Karpas-422 (cell line): ENCODE measurements at regions not wholly inside any gene's neighbourhood (a gene's known extent, or its start where the extent isn't known, plus 50 kb on each side); places are given as distances from the start of the nearest gene placed in this dataset.
A peak's percentile ranks its signal among the peaks of the same experiment; 100 is the strongest.

ENCODE experiments used
- DNase-seq: peaks from one replicate; pipeline ENCODE4 v3.0.0-alpha.2; 2015
- H2AFZ ChIP-seq: fragments of 200-600 bp; sonication (generic); 2 replicates; pipeline ENCODE4 v1.6.1; 2014; ENCODE audit warnings: antibody characterized with exemption, low read length, mixed read lengths
- H3K27ac ChIP-seq: fragments of 200-600 bp; sonication (generic); 2 replicates; pipeline ENCODE4 v1.5.1; 2014; ENCODE audit warnings: mild to moderate bottlenecking, low read length, moderate library complexity
- H3K27me3 ChIP-seq: fragments of 200-600 bp; sonication (generic); 2 replicates; pipeline ENCODE4 v1.6.1; 2014; ENCODE audit warnings: low read length, mixed read lengths
- H3K36me3 ChIP-seq: fragments of 200-600 bp; sonication (generic); 2 replicates; pipeline ENCODE4 v1.6.1; 2014; ENCODE audit warnings: low read length, mixed read lengths; ENCODE audit not compliant: insufficient read depth
- H3K4me1 ChIP-seq: fragments of 200-600 bp; sonication (generic); 2 replicates; pipeline ENCODE4 v1.6.1; 2014; ENCODE audit warnings: mild to moderate bottlenecking, low read length, mixed read lengths
- H3K4me2 ChIP-seq: fragments of 200-600 bp; sonication (generic); 2 replicates; pipeline ENCODE4 v1.6.1; 2014; ENCODE audit warnings: low read length, low read depth, mild to moderate bottlenecking; ENCODE audit not compliant: poor library complexity, severe bottlenecking
- H3K4me3 ChIP-seq: fragments of 200-600 bp; sonication (generic); 2 replicates; pipeline ENCODE4 v1.5.1; 2014; ENCODE audit warnings: mild to moderate bottlenecking, antibody characterized with exemption, low read length, mixed read lengths
- H3K79me2 ChIP-seq: fragments of 200-600 bp; sonication (generic); 2 replicates; pipeline ENCODE4 v1.6.1; 2014; ENCODE audit warnings: mild to moderate bottlenecking, low read length, mixed read lengths
- H3K9ac ChIP-seq: fragments of 200-600 bp; sonication (generic); 2 replicates; pipeline ENCODE4 v1.6.0; 2014; ENCODE audit warnings: low read length
- H3K9me2 ChIP-seq: fragments of 200-600 bp; sonication (generic), shearing (Covaris generic); replicated peaks from 2 replicates; pipeline ENCODE4 v1.6.0; 2014; ENCODE audit warnings: mild to moderate bottlenecking, low read length, moderate library complexity; ENCODE audit not compliant: insufficient read depth
- H3K9me3 ChIP-seq: fragments of 300-700, 200-600 bp; sonication (generic); 2 replicates; pipeline ENCODE4 v1.6.1; 2014; ENCODE audit warnings: low read length, mixed read lengths
- H4K20me1 ChIP-seq: fragments of 200-600 bp; sonication (generic); 2 replicates; pipeline ENCODE4 v1.6.1; 2014; ENCODE audit warnings: mild to moderate bottlenecking, antibody characterized with exemption, low read length, low read depth; ENCODE audit not compliant: insufficient read depth

GRCh38 chr12:93125126-93125525 is 196.0 kb upstream of the EEA1 start:
- H3K9ac ChIP-seq: no peak overlapping the region
- no peak for DNase-seq

GRCh38 chr12:93126069-93126474 is 197.0 kb upstream of the EEA1 start:
- no peaks in the 10 kb centered on the region for H3K27me3 ChIP-seq
- no peaks in the 10 kb centered on the region for H3K4me1 ChIP-seq
- H3K79me2 ChIP-seq: no peaks in the 10 kb centered on the region
- H3K9me3 ChIP-seq: no peaks in the 10 kb centered on the region
- H3K27ac ChIP-seq: no peak overlapping the region
- no peak overlapping the region for H3K9ac ChIP-seq
- DNase-seq: no peak
- H4K20me1 ChIP-seq: no peaks in the 10 kb centered on the region
- no peak overlapping the region for H2AFZ ChIP-seq
- H3K4me2 ChIP-seq: no peak overlapping the region
- H3K36me3 ChIP-seq: no peaks in the 10 kb centered on the region
- no peaks in the 10 kb centered on the region for H3K9me2 ChIP-seq
- no peak overlapping the region for H3K4me3 ChIP-seq

More at GRCh38 chr12:93125126-93125525, 196.0 kb upstream of the EEA1 start:
- H3K9me3 ChIP-seq: no peaks in the 10 kb centered on the region
- no peaks in the 10 kb centered on the region for H3K9me2 ChIP-seq
- no peaks in the 10 kb centered on the region for H3K4me1 ChIP-seq
- H3K79me2 ChIP-seq: no peaks in the 10 kb centered on the region
- no peak overlapping the region for H3K27ac ChIP-seq
- no peaks in the 10 kb centered on the region for H3K27me3 ChIP-seq
- H4K20me1 ChIP-seq: no peaks in the 10 kb centered on the region
- no peak overlapping the region for H3K4me3 ChIP-seq
- no peak overlapping the region for H3K4me2 ChIP-seq
- no peaks in the 10 kb centered on the region for H3K36me3 ChIP-seq
- no peak overlapping the region for H2AFZ ChIP-seq

- Histone ChIP-seq H3K27ac (no peak overlapping the region), H3K79me2 (no peaks in the 10 kb centered on the region), H2AFZ (no peak overlapping the region), H3K4me3 (no peak overlapping the region), H3K36me3 (no peaks in the 10 kb centered on the region), H3K9me2 (no peaks in the 10 kb centered on the region), H4K20me1 (no peaks in the 10 kb centered on the region), H3K4me2 (no peak overlapping the region), H3K9ac (no peak overlapping the region), H3K9me3 (no peaks in the 10 kb centered on the region), H3K27me3 (no peaks in the 10 kb centered on the region), H3K4me1 (no peaks in the 10 kb centered on the region)
- DNase-seq: no peak
Measured at GRCh38 chr12:93127107-93127560, 198.0 kb upstream of the EEA1 start.

- Histone ChIP-seq H3K4me2 (no peak overlapping the region), H3K9me2 (no peaks in the 10 kb centered on the region), H4K20me1 (no peaks in the 10 kb centered on the region), H3K36me3 (no peaks in the 10 kb centered on the region), H3K9me3 (no peaks in the 10 kb centered on the region), H3K79me2 (no peaks in the 10 kb centered on the region), H2AFZ (no peak overlapping the region), H3K27me3 (no peaks in the 10 kb centered on the region), H3K27ac (no peak overlapping the region), H3K9ac (no peak overlapping the region), H3K4me1 (no peaks in the 10 kb centered on the region), H3K4me3 (no peak overlapping the region)
- peak; percentile 44 for DNase-seq
Measured at GRCh38 chr12:93127582-93128331, 198.7 kb upstream of the EEA1 start.

DNA sequence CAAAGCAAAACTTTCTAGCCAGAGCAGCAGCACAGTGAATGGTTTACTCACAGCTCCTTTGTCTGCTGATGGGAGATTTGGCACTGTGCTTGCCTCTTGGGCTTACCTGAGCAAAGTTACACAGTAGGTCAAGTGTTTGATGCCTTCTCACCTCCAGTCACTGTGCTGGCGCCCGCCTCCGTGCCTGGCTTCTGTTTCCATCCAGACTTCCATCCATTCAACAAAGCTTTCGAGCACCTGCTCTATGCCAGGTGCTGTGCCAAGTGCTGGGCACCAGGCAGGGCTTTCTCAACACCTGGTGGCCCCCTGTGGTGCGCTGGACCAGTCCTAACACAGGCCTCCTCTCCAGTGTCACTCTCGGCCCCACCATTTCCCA is 199.2 kb upstream of the EEA1 start:
- H3K79me2 ChIP-seq: no peaks in the 10 kb centered on the region
- no peaks in the 10 kb centered on the region for H3K27me3 ChIP-seq
- no peaks in the 10 kb centered on the region for H4K20me1 ChIP-seq
- DNase-seq: no peak
- H3K27ac ChIP-seq: no peak overlapping the region
- H3K9me3 ChIP-seq: no peaks in the 10 kb centered on the region
- H3K4me3 ChIP-seq: no peak overlapping the region
- H2AFZ ChIP-seq: no peak overlapping the region
- H3K9ac ChIP-seq: no peak overlapping the region
- no peaks in the 10 kb centered on the region for H3K9me2 ChIP-seq
- no peaks in the 10 kb centered on the region for H3K4me1 ChIP-seq
- H3K36me3 ChIP-seq: no peaks in the 10 kb centered on the region
- H3K4me2 ChIP-seq: no peak overlapping the region

GRCh38 chr12:93130366-93131054 is 201.4 kb upstream of the EEA1 start:
- H3K36me3 ChIP-seq: no peaks in the 10 kb centered on the region
- H3K9me3 ChIP-seq: no peaks in the 10 kb centered on the region
- no peak overlapping the region for H3K27ac ChIP-seq
- DNase-seq: no peak
- no peaks in the 10 kb centered on the region for H3K9me2 ChIP-seq
- H3K4me3 ChIP-seq: no peak overlapping the region
- H3K4me2 ChIP-seq: no peak overlapping the region
- no peaks in the 10 kb centered on the region for H3K79me2 ChIP-seq
- H2AFZ ChIP-seq: no peak overlapping the region
- no peaks in the 10 kb centered on the region for H3K4me1 ChIP-seq
- H3K9ac ChIP-seq: no peak overlapping the region
- H3K27me3 ChIP-seq: no peaks in the 10 kb centered on the region
- no peaks in the 10 kb centered on the region for H4K20me1 ChIP-seq

GRCh38 chr12:93133361-93133760 is 204.3 kb upstream of the EEA1 start:
- Histone ChIP-seq H3K4me3 (no peak overlapping the region), H3K4me2 (no peak overlapping the region), H3K27me3 (no peaks in the 10 kb centered on the region), H3K27ac (no peak overlapping the region), H3K4me1 (no peaks in the 10 kb centered on the region), H3K9me3 (no peaks in the 10 kb centered on the region), H4K20me1 (no peaks in the 10 kb centered on the region), H3K36me3 (no peaks in the 10 kb centered on the region), H3K79me2 (no peaks in the 10 kb centered on the region), H2AFZ (no peak overlapping the region), H3K9ac (no peak overlapping the region), H3K9me2 (no peaks in the 10 kb centered on the region)
- DNase-seq: no peak

DNA sequence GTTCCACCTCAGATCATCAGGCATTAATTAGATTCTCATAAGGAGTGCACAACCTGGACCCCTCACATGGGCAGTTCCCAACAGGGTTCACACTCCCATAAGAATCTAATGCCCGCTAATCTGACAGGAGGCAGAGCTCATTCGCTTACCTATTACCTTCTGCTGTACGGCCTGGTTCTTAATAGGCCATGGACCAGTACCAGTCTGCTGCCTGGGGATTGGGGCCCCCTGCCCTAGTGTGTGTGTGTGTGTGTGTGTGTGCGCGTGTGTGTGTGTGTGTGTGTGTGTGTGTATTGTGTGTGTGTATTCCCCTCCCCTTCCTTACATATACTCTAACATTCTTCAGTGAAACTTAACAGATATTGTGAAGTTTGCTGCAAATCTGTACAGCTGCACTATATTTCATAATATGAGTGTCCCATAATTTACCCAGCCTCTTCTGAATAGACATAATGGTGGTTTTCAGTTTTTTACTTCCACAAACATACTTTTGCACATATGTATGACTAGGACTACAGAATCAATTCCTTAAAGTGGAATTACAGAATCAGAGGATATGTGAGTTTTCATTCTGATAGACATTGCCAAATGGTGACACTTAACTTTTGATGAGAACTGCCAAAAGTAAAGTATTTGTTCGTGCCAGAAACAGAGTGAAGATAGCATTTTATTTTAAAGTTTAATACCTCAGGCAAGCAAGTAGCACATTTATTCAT is 205.2 kb upstream of the EEA1 start:
- no peak overlapping the region for H2AFZ ChIP-seq
- H3K36me3 ChIP-seq: no peaks in the 10 kb centered on the region
- H3K79me2 ChIP-seq: no peaks in the 10 kb centered on the region
- no peak overlapping the region for H3K4me2 ChIP-seq
- DNase-seq: no peak
- H3K27me3 ChIP-seq: no peaks in the 10 kb centered on the region
- H3K9me2 ChIP-seq: no peaks in the 10 kb centered on the region
- H3K4me3 ChIP-seq: no peak overlapping the region
- H3K27ac ChIP-seq: no peak overlapping the region
- H3K4me1 ChIP-seq: no peaks in the 10 kb centered on the region
- H3K9ac ChIP-seq: no peak overlapping the region
- no peaks in the 10 kb centered on the region for H3K9me3 ChIP-seq
- H4K20me1 ChIP-seq: no peaks in the 10 kb centered on the region
